Astrocyte (in vitro differentiated cells and primary cell): ENCODE measurements at regions not wholly inside any gene's neighbourhood (a gene's known extent, or its start where the extent isn't known, plus 50 kb on each side); places are given as distances from the start of the nearest gene placed in this dataset.

ENCODE experiments used
- DNase-seq: peaks from one replicate; pipeline ENCODE4 v3.0.0-alpha.2; 2010; ENCODE audit warnings: low read depth
- FAIRE-seq: peaks from 2 replicates; lab custom pipeline; 2011; peaks lifted over from hg19 to GRCh38; lab: Jason Lieb, UNC
- H2AFZ ChIP-seq: 2 replicates; pipeline ENCODE4 v1.6.0; 2012; ENCODE audit warnings: low read depth, low read length, inconsistent platforms
- H3K27ac ChIP-seq: 2 replicates; pipeline ENCODE4 v1.5.1; 2011; ENCODE audit warnings: low read depth, low read length, inconsistent platforms
- H3K27me3 ChIP-seq: 2 replicates; pipeline ENCODE4 v1.6.0; 2011; ENCODE audit warnings: low read length, inconsistent platforms; ENCODE audit not compliant: insufficient read depth
- H3K36me3 ChIP-seq: 2 replicates; pipeline ENCODE4 v1.5.1; 2011; ENCODE audit warnings: low read length, inconsistent platforms; ENCODE audit not compliant: insufficient read depth
- H3K4me1 ChIP-seq: 2 replicates; pipeline ENCODE4 v1.5.1; 2011; ENCODE audit warnings: low read length, inconsistent platforms; ENCODE audit not compliant: insufficient read depth
- H3K4me2 ChIP-seq: 2 replicates; pipeline ENCODE4 v1.6.0; 2012; ENCODE audit warnings: low read length, inconsistent platforms
- H3K4me3 ChIP-seq: 2 replicates; pipeline ENCODE4 v1.5.1; 2011; ENCODE audit warnings: low read depth, mild to moderate bottlenecking, low read length, inconsistent platforms; ENCODE audit not compliant: insufficient read depth
- H3K79me2 ChIP-seq: 2 replicates; pipeline ENCODE4 v1.6.0; 2012; ENCODE audit warnings: mild to moderate bottlenecking, low read length, inconsistent platforms; ENCODE audit not compliant: insufficient read depth
- H3K9ac ChIP-seq: 2 replicates; pipeline ENCODE4 v1.6.0; 2012; ENCODE audit warnings: mild to moderate bottlenecking, low read length, inconsistent platforms
- H3K9me3 ChIP-seq: 2 replicates; pipeline ENCODE4 v1.5.1; 2012; ENCODE audit warnings: low read depth, mild to moderate bottlenecking, low read length, inconsistent platforms; ENCODE audit not compliant: insufficient read depth
- H4K20me1 ChIP-seq: 2 replicates; pipeline ENCODE4 v1.6.0; 2012; ENCODE audit warnings: low read length, inconsistent platforms; ENCODE audit not compliant: insufficient read depth
- H3K27ac Mint-ChIP-seq: one replicate; pipeline ENCODE4 v1.8.0; 2021; ENCODE audit warnings: mild to moderate bottlenecking, mixed read lengths; ENCODE audit not compliant: unreplicated experiment
- H3K27me3 Mint-ChIP-seq: one replicate; pipeline ENCODE4 v1.8.0; 2021; ENCODE audit warnings: low read depth, mixed read lengths; ENCODE audit not compliant: unreplicated experiment
- H3K36me3 Mint-ChIP-seq: one replicate; pipeline ENCODE4 v1.8.0; 2021; ENCODE audit warnings: low read depth, mixed read lengths; ENCODE audit not compliant: unreplicated experiment
- H3K4me1 Mint-ChIP-seq: one replicate; pipeline ENCODE4 v1.8.0; 2021; ENCODE audit warnings: low read depth, mixed read lengths; ENCODE audit not compliant: unreplicated experiment
- H3K4me3 Mint-ChIP-seq: one replicate; pipeline ENCODE4 v1.8.0; 2021; ENCODE audit warnings: mild to moderate bottlenecking, moderate library complexity, mixed read lengths; ENCODE audit not compliant: unreplicated experiment
- H3K9me3 Mint-ChIP-seq: one replicate; pipeline ENCODE4 v1.8.0; 2021; ENCODE audit warnings: mild to moderate bottlenecking, mixed read lengths; ENCODE audit not compliant: unreplicated experiment
- CTCF ChIP-seq: IDR thresholded peaks from 2 replicates; pipeline ENCODE4 v1.5.1; 2011; ENCODE audit warnings: low read depth, mild to moderate bottlenecking, inconsistent platforms, low read length, moderate library complexity; ENCODE audit not compliant: insufficient read depth
- EZH2 ChIP-seq: IDR thresholded peaks from 2 replicates; pipeline ENCODE4 v1.6.1; 2012; ENCODE audit warnings: mild to moderate bottlenecking, low read length, inconsistent platforms; ENCODE audit not compliant: insufficient read depth

- Mint-ChIP-seq H3K9me3 (peaks cover 4% of the 10 kb centered on the region), H3K36me3 (no peaks in the 10 kb centered on the region), H3K27me3 (peaks cover 24% of the 10 kb centered on the region), H3K4me1 (no peaks in the 10 kb centered on the region), H3K4me3 (no peak overlapping the region), H3K27ac (no peak overlapping the region)
- no peak for DNase-seq
- Histone ChIP-seq H3K27ac (no peak overlapping the region), H4K20me1 (no peaks in the 10 kb centered on the region), H3K4me1 (no peaks in the 10 kb centered on the region), H3K9ac (no peak overlapping the region), H3K4me2 (no peak overlapping the region), H3K9me3 (no peaks in the 10 kb centered on the region), H3K79me2 (no peaks in the 10 kb centered on the region), H3K4me3 (no peak overlapping the region), H3K36me3 (no peaks in the 10 kb centered on the region), H3K27me3 (no peaks in the 10 kb centered on the region), H2AFZ (no peak overlapping the region)
- TF ChIP-seq EZH2, result no peak
- no peak for TF ChIP-seq CTCF
- FAIRE-seq, result no peak
These were observed 402.6 kb upstream of the MKI67 start for GRCh38 chr10:128528781-128529180.

GRCh38 chr10:128529225-128529624 lies 403.0 kb upstream of the MKI67 start:
- Histone ChIP-seq H3K4me1 (no peaks in the 10 kb centered on the region), H3K27me3 (no peaks in the 10 kb centered on the region), H2AFZ (no peak overlapping the region), H3K4me2 (no peak overlapping the region), H4K20me1 (no peaks in the 10 kb centered on the region), H3K27ac (no peak overlapping the region), H3K9ac (no peak overlapping the region), H3K4me3 (no peak overlapping the region), H3K79me2 (no peaks in the 10 kb centered on the region), H3K9me3 (no peaks in the 10 kb centered on the region), H3K36me3 (no peaks in the 10 kb centered on the region)
- no peak for FAIRE-seq
- peaks cover 4% of the 10 kb centered on the region for H3K9me3 Mint-ChIP-seq
- H3K36me3 Mint-ChIP-seq, result no peaks in the 10 kb centered on the region
- H3K4me3 Mint-ChIP-seq, result no peak overlapping the region
- TF ChIP-seq EZH2 (no peak), CTCF (no peak)
- H3K4me1 Mint-ChIP-seq, result no peaks in the 10 kb centered on the region
- DNase-seq, result no peak
- H3K27ac Mint-ChIP-seq, result no peak overlapping the region
- peaks cover 24% of the 10 kb centered on the region for H3K27me3 Mint-ChIP-seq

- Mint-ChIP-seq H3K4me3 (no peak overlapping the region), H3K9me3 (peaks cover 1% of the 10 kb centered on the region), H3K36me3 (no peaks in the 10 kb centered on the region), H3K4me1 (no peaks in the 10 kb centered on the region), H3K27me3 (peaks cover 24% of the 10 kb centered on the region), H3K27ac (no peak overlapping the region)
- H3K27me3 ChIP-seq, result no peaks in the 10 kb centered on the region
- no peaks in the 10 kb centered on the region for H3K79me2 ChIP-seq
- no peaks in the 10 kb centered on the region for H3K36me3 ChIP-seq
- no peaks in the 10 kb centered on the region for H3K4me1 ChIP-seq
- no peak overlapping the region for H3K4me2 ChIP-seq
- no peaks in the 10 kb centered on the region for H4K20me1 ChIP-seq
- FAIRE-seq (no peak), DNase-seq (no peak)
- H3K4me3 ChIP-seq, result no peak overlapping the region
- no peak overlapping the region for H2AFZ ChIP-seq
- TF ChIP-seq CTCF (peak; percentile 38), EZH2 (no peak)
- no peak overlapping the region for H3K27ac ChIP-seq
- H3K9me3 ChIP-seq, result no peaks in the 10 kb centered on the region
- H3K9ac ChIP-seq, result no peak overlapping the region
These were observed 404.1 kb upstream of the MKI67 start for GRCh38 chr10:128530301-128530700.
